ENCODE measurements at regions not wholly inside any gene's neighbourhood (a gene's known extent, or its start where the extent isn't known, plus 50 kb on each side); places are given as distances from the start of the nearest gene placed in this dataset.
"Not testable (repeated sequence)": the region's sequence is repeated elsewhere in the genome, so short reads cannot be mapped to it uniquely, and the experiment has no call there.

DNA sequence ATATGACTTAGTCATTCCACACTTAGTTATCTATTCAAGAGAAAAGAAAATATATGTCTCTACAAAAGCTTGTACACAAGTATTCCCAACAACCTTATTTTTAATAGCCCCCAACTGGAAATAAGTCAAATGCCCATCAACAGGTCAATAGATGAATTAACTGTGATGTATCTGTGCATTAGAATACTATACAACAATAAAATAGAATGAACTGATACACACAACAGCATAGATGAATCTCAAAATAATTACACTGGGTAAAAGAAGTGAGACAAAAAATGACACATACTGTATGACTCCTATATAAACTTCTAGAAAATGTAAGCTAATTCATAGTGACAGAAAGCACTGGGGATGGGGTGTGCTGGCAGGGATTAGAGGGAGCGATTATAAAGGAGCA lies 354.1 kb upstream of the DIPK2B start:
- no peak for DNase-seq

GRCh38 chrX:45553417-45553816 lies 352.7 kb upstream of the DIPK2B start:
- DNase-seq: no peak

DNA sequence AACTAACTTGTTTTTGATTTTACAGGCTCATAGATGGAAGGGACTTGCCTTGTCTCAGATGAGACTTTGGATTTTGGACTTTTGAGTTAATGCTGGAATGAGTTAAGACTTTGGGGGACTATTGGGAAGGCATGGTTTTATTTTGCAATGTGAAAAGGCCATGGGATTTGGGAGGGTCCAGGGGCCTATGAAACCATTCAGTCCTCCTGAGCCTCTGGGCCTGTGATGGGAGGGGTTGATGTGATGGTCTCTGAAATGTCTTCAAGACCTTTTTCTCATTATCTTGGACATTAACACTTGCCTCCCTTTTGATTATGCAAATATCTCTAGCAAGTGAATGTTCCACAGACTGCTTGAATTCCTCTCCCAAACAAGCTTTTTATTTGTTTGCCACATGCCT lies 346.0 kb upstream of the DIPK2B start:
- not testable (repeated sequence) for DNase-seq

DNA sequence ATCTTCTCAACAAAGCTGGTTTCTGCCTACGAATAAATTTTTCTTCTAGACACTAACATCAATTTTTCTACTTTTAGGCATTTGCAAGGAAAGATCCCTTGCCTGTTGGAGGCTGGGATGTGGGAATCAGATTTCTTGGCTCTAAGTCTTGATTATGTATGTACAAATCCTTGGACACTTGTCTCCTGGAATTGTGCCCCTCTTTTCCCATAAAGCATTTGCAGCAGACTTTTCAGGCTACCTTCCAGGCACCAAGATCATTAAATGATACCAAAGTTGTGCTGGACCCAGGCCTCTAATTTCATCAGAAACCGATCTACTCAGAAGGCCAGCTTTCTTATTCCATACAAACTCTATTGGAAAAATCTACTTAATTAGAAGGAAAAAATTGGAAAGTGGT lies 339.5 kb upstream of the DIPK2B start:
- DNase-seq: peak; percentile 28

GRCh38 chrX:45537936-45538335 lies 337.3 kb upstream of the DIPK2B start:
- DNase-seq: no peak

GRCh38 chrX:45527834-45528233 lies 327.2 kb upstream of the DIPK2B start:
- no peak for DNase-seq

GRCh38 chrX:45524805-45525204 lies 324.1 kb upstream of the DIPK2B start:
- DNase-seq: no peak

- no peak for DNase-seq
Measured at GRCh38 chrX:45524296-45524695, 323.6 kb upstream of the DIPK2B start.

- no peak for DNase-seq
Measured at GRCh38 chrX:45518552-45518951, 317.9 kb upstream of the DIPK2B start.

DNA sequence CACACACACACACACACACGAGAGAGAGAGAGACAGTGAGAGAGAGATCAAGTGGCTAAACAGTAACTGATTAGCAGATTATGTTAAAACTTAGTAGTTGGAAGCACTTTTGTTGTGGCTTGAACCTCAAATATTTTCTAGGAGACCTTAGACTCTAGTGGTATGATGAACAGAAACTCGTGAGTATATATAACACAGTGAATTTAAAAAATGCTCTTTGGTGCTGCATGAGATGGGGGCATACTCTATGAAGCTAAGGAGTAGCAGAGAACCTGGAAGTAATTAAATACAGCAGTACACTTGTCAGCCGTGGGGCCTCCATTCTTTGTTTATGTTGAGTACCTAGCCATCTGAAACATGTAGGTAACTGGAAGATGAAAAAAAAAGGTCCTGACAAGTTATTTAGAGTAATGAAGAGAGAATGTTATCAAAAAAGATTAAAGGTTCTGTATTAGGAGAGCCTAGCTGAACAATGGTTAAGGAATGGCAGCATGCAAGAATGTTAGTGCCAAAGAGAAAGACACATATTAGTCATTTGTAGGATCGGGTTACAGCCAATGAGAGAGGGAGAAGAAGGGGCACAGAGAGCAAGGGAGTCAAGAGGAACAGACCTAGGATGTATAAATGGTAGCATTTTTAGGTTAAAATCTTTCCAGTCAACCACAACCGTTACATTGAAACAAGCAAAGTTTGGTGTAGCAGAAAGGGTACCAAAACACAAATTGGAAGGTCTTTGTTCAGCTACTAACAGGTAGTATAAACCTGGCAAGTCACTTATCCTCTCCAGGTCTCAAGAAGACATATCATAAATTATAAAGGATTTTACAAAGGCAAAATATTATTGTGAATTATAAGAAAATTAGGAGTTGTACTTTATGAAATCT lies 316.7 kb upstream of the DIPK2B start:
- no peak for DNase-seq

- DNase-seq: no peak
Measured at GRCh38 chrX:45515262-45516215, 314.9 kb upstream of the DIPK2B start.

DNA sequence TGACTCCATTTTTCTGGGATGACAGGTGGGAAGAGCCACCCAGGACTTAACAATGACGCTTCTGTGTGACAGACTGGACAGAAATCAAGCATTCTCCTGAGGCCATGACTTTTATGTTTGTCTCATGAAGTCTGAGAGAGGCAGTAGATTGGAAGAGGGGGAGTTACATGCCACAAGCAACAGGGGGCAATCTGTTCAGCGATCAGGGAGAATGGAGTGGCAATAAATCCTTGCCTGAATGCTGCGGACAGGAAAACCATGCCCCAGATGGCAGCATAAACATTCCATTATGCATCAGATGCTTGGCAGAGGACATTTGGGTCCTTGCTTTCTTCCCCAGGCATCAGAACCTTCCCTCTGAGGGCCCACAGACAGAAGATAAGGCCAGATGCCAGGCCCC lies 312.4 kb upstream of the DIPK2B start:
- no peak for DNase-seq

DNA sequence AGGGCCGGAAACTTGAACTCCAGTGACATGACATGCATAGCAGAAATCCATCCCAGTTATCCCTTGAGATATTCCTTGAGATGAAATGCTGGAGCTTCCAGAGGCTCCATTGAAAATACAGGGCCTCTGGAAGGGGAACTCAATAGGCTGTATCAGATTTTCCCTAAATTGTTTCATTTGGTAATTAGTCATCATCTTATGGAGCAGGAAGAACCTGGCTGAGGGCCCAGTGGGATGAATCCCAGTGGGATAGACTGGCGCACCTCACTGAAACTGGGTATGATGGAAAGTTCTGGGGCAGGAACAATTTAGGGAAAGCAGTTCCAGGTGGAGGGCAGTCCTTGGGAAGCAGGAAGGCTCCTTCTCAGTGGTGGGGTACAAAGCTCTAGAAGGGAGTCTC lies 307.8 kb upstream of the DIPK2B start:
- no peak for DNase-seq

- DNase-seq: no peak
Measured at GRCh38 chrX:45506149-45506730, 305.6 kb upstream of the DIPK2B start.

DNA sequence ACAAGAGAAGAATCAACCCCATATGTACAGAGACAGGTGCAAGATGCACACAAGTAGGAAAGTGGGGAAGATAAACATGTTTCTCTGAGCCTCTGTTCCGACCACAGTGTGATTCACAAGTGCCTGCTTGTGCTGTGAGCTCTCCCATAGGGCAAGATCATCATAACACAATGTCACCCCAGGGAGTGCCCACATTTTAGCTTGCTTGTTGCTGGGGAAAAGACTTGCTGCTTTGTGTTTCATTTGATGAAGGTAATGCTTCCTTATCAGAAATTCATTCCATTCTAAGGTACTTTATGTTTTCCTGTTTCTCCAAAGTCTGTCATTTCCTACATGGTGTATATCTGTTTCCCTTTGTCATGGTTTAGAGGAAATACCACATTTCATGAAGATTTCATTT lies 304.5 kb upstream of the DIPK2B start:
- no peak for DNase-seq

DNA sequence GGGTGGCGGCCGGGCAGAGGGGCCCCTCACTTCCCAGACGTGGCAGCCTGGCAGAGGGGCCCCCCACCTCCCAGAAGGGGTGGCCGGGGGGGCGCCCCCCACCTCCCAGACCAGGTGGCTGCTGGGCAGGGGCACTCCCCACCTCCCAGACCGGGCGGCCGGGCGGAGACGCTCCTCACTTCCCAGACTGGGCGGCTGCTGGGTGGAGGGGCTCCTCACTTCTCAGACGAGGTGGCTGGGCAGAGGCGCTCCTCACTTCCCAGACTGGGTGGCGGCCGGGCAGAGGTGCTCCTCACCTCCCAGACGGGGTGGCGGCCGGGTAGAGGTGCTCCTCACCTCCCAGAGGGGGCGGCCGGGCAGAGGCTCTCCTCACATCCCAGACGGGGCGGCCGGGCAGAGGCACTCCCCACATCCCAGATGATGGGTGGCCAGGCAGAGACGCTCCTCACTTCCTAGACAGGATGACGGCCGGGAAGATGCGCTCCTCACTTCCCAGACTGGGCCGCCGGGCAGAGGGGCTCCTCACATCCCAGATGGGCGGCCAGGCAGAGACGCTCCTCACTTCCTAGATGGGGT lies 303.2 kb upstream of the DIPK2B start:
- DNase-seq: not testable (repeated sequence)

DNA sequence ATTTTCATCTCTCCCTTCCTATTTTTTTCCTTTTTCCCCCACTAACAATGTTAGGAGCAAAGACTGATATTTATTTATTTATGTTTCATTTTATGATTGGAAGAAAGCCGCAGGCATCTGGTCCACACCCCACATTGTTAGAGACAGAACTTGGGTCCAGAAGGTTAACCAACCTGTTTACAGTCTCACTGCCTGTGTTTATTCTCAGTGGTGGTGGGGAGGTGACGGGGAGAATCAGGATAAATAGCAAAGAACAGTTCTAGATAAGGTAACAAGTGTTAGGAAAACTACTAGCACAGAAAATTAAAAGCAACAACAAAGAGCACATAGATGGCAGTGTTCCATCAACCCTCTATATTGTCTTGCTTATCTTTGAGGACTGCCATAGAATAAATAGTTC lies 301.7 kb upstream of the DIPK2B start:
- no peak for DNase-seq

- DNase-seq: no peak
Measured at GRCh38 chrX:45497290-45497689, 296.6 kb upstream of the DIPK2B start.

DNA sequence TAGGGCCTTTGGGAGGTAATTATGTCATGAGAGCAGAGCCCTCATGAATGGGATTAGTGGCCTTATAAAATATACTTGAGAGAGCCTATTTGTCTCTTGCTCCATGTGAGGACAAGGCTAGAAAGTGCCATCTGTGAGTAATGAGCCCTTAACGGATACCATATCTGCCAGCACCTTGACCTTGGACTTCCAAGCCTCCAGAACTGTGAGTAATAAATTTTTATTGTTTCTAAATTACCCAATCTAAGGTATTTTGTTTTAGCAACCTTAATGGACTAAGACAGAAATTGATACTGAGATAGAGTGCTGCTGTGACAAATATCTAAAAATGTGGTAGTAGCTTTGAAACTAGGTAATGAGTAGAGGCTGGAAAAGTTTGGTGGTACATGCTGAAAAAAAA lies 285.0 kb upstream of the DIPK2B start:
- no peak for DNase-seq

- DNase-seq: no peak
Measured at GRCh38 chrX:45479835-45480422, 279.3 kb upstream of the DIPK2B start.

- DNase-seq: no peak
Measured at GRCh38 chrX:45479196-45479834, 278.6 kb upstream of the DIPK2B start.

DNA sequence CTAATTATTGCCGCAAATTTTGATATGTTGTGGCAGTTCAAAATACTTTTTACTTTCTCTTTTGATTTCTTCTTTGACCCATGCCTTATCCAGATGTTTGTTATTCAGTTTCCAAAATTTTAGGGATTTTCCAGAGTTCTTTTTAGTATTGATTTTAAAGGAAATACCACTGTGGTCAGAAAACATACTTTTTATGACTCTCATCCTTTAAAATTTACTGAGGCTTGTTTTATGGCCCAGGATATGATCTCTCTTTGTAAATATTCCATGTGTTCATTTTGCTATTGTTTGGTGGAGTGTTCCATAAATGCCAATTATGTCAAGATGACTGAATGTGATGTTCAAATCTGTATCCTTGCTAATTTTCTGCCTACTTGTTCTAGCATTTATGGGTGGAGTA lies 272.3 kb upstream of the DIPK2B start:
- no peak for DNase-seq

Measured in hindlimb muscle (tissue), 1 donor.